Stimulated activated CD8-positive, alpha-beta memory T cell treated with anti-CD3 and anti-CD28 coated beads, Interleukin-7, amount 100 ng/mL, for 4 hours (primary cell): ENCODE measurements at regions not wholly inside any gene's neighbourhood (a gene's known extent, or its start where the extent isn't known, plus 50 kb on each side); places are given as distances from the start of the nearest gene placed in this dataset.

Experiments
- DNase-seq, 2 donors: peaks; one replicate each; pipeline ENCODE4 v3.0.0-alpha.2; 2020; ENCODE audit warnings: low read depth in 2 of 2

DNA sequence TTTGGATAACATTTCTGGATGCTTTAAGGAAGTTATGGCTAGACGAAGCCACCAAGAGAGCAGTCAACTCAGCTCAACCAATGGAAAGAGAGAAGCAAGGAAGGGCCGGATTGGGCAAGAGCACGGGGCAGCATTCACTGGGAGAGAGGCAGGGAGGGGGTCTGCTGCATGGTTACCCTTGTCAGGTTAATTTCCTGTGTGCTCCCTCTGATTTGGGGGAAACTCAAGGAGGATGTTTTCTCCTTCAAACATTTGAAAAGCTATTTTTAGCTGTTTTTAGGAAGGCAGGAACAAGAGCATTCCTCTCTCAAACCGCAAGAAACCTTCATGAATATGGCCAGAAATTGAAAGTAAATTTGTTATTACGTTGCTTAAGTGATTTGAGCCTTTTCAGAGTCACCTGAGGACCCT lies 118.5 kb upstream of the ZFHX3 start:
- DNase-seq, result no peak

DNA sequence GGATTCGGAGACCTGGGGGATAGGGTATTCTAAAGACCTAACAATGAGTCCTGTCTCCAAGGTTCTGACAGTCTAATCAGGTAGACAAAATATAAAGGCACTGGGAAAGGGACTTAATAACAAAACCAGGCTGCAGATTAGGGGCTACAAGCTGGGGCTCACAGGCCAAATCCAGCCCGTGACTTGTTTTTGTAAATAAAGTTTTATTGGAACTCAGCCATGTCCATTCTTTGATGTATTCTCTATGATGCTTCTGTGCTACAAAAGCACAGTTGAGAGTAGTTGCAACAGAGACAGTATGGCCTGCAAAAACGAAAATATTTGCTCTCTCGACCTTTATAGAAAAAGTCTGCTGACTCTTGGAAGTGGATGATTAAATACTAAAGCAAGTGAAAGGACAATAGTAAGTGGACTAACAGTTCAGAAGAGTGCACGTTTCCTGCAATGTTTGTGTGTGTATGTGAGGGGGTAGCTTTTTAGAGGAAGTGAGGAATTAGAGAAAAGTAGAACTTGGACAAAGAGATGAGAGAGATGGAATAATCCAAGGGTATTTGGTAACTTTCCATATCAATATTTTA lies 115.4 kb upstream of the ZFHX3 start:
- no peak for DNase-seq

DNA sequence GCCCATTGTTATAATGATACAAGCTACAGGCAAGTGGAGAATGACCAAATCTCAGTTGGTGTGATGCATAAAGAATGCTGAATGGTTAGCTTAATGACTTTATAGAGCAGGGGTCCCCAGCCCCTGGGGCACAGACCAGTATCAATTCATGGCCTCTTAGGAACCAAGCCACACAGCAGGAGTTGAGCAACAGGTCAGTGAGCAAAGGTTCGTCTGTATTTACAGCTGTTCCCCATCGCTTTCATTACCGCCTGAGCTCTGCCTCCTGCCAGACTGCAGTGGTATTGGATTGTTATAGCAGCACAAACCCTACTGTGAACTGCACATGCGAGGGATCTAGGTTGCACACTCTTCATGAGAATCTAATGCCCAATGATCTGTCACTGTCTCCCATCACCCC lies 114.0 kb upstream of the ZFHX3 start:
- DNase-seq, result no peak

DNA sequence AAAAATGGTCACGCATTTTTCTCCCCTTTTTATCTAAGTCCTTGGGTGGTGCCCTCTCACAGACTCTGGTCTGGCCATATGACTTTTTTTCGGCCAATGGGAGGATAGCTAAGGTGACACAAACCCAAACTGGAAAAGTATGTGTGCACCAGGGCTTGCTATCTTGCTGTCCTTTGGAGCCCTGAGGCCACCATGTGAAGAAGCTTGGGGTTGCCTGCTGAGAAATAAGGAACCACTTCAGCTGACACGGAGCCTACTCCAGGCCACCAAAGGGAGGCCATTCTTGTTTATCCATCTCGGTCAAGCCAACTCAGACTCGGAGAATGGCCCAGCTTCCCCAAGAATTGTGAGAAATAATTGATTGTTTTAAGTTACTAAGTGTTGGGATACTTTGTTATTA lies 111.4 kb upstream of the ZFHX3 start:
- DNase-seq, result no peak

DNA sequence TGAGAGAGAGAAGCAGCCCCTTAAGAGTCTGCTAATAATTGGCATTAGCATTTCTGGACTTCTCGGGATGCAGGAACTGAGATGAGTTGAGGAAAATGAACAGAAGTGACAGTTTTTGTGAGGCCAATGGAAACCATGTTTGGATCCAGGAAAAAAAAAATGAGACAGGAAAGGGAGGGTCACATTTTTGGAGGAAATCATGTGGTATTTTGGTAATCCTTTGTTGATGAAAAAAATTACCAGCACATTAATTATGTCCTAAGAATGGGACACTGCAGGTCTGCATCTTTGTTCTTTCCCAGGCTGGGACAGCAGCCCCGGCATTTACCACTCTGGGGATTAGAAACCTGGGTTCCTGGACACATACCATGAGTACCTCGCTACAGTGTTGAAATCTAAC lies 109.9 kb upstream of the ZFHX3 start:
- no peak for DNase-seq

DNA sequence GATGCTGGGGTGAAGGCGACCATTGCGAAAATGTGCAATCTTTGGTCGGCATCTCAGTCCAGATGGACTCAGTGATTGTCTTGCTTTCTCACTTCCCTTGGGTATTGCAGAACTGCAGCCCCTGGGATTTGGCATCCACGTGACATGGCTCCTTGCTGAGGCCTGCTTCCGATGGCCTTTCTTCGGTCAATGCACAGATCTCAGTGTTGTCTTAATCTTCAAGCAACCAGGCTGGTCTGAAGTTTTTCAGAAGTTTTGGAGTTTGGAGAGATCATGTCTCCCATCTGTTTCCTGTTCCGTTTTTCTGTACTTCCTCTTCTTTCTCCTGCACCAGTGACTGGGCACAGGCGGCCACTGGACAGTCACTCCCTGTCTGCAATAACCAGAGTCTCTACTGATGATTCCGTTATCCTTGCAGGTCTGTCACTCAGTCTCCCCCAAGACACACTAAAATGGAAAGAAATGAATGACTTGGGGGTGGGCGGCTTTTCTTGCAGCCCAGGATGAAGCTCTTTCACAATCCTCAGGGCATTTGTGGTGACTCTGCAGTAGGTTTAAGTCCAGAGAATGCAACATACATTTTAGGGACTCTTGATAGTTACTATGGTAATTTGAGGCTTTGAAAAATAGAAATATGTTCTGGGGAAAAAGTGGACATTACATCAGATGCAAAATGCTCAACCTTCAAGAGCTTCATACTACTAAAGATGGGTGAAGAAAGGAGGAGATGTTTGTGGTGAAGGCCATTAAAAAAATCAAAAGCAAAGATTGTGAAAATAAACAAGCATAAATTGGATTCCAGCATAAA lies 106.3 kb upstream of the ZFHX3 start:
- DNase-seq, result no peak

DNA sequence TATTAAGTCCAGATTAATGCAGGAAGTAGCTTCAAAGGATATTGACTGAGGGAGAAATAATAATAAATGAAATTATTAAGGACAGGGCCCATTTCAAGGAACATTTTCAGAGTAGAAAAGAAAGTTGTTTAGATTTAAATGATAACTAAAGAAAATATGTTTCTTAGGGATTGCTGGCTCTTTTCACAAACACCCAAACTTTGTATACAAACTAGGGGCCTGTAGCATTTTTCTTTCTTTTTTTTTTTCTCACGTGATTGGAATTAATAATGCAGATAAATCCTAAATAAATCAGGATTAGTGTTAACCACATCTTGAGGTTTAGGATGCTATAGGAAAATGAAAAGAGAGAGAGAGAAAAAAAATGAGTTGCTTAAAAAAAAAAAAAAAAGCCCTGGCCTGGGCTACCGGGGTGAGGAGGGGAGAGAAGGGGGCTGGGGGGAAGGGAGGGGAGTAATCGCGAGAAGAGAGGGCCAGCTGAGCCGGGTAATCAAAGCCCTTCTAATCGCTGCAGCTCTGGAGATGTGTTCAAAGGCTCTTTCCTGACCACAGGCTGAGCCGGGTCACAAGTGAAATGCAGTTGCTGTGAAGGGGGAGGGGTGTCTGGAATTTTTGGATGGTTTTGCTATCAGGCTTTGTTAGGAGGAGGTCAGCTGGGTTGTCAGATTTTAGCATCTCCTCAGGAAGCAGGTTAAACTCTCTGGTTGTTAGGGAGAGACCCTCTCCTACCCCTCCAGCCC lies 104.6 kb upstream of the ZFHX3 start:
- DNase-seq, result no peak

DNA sequence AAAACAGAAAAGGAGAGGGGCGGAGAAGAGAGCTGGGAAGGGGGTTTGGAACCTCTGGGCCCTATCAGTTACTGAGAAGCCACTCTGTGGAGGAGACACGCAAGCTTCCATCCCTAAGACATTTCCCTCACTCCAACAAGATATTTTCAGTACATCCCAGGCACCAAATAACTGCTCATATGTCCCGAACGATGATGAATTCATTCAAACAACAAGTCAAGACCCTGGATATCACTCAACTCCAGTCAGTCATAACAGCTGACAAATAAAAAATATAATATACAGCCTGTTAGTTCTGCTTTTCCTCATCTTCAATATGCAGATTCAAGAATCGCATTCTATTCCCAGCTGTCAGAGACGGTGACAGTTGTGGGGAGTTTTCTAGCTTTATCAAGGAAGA lies 104.0 kb upstream of the ZFHX3 start:
- no peak for DNase-seq

DNA sequence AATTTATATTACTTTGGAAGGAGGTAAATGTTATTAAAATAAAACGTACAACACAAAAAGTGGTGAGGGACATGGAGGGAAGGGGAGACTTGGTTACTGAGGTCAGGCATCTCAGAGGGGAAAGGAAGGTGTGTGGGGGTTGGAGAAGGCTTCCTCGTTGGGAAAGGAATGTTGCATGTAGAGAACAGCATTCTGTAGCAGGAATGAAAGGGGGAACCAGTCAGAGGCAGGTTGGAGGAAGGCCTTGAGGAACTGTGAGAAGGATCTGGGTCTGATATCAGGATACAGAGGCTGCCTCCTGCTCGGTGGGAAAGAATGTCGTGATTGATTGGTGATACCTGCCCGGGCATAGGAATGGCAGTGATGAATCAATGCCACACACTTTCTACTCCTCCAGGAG lies 103.3 kb upstream of the ZFHX3 start:
- DNase-seq, result no peak

DNA sequence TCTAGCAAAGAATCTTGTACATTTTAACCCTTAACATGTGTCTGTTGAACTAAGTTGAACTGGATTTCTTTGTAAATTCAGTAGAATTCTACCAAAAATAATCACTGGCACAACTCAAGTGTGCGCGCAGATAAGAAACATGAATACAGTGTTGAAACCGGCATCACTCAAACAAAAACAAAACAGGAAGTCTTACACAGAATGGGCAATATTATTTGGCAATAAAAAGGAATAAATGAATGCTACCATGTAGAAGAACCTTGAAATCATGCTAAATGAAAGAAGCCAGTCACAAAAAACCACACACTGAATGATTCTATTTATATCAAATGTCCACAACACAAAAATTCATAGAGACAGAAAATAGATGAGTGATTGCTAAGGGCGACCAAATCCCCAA lies 102.9 kb upstream of the ZFHX3 start:
- DNase-seq, result no peak

DNA sequence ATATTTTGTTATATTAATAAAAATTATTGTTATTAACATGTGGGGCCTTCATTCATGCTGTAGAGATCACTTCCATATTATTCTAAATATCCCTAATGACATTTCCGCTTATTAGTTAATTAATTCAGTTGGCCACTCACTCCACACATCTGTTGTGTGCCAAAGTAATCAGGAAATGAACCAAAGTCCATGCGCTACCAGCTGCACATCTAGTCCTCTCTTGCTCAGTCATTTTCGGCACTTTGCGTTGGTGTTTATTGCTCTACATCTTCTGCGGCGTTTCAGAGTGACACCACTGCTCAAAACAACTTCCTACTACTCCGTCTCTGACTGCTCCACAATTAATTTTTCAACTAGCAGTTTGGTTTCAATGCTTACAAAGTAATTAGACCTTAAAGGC lies 101.4 kb upstream of the ZFHX3 start:
- DNase-seq, result no peak

DNA sequence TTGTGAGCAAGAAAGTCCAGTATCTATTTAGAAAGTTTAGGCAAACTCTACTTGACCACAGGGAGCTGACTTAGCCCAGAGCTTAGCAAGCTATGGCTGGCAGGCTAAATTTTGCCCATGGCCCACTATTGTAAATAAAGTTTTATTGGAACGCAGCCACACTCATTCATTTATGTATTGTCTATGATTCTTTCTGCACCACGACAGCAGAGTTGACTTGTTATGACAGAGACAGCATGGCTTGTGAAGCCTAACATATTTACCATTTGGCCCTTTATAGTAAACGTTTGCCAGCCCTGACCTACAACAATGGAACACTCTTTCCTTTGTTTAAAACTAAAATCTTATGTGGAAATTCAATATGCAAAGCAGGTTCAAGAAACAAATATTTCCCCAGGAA lies 100.0 kb upstream of the ZFHX3 start:
- no peak for DNase-seq

DNA sequence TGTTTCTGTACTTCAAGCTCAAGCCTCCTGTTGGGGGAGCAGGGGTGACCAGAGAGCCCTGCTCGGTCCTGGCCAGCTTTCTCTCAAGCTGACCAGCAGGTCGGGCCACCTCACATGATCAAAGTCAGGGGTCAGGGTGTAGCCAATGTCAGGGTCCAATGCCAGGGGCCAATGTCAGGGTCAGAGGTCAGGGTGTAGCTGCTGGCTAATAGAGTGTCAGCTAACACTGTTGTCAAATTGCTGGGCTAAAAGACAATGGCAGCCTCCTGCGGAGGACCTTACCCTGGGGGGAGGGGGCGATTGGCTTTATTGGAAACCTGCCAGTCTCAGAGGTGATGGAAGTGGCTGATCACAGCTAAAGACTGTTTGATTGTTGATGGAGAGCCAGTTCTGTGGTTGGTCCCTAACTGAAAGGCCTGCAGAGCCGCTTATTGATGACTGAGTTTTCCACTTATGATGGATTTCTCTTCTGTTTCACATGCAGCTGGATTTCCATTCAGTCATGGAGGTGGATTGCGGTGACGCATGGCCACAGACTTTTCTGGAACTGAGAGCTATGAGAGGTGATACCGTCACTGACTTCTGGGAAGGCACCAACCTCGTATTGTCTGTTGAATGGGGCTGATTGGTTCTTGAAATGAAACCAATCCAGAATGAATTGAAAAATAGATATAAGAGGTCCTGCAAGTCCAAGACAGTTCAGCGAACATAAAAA lies 97.4 kb upstream of the ZFHX3 start:
- no peak for DNase-seq

DNA sequence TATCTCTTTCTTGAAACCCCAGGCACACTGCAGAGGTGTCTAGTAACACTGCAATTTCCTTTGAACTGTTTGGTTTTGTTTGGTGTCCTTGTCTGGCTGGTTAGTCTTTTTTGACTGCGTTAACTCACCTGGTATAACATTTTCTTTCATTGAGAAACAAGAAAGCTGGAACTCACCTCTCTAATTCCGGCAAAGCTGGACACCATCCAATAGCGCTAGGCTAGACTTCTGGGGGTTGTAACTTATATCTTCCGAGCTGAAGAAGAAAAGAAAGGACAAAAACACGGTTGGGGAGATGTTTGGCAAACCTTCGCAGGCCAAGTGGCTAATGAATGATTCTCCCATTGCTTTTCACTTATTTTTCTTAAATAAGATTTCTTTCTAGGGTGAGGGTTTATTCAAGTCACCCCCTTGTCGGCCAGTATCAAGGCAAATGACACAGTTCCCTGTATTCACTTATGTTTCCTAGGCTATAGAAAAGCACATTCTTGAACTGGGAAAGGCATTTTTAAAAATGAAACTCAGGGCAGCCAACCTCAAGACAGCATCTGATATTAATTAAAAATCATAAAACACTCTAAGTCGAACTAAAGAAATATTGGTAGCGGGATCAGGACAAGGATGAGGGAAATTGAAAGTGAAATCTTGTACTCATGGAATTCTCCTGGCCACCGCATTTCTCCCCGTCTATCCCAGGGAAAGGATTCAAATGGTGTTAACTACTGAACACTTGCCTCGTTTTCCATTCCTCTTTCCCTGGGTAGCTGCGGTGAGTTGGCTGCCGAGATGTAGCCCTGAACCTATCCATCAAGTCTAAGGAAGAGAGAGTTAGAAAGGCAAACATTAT lies 95.9 kb upstream of the ZFHX3 start:
- DNase-seq, result no peak

DNA sequence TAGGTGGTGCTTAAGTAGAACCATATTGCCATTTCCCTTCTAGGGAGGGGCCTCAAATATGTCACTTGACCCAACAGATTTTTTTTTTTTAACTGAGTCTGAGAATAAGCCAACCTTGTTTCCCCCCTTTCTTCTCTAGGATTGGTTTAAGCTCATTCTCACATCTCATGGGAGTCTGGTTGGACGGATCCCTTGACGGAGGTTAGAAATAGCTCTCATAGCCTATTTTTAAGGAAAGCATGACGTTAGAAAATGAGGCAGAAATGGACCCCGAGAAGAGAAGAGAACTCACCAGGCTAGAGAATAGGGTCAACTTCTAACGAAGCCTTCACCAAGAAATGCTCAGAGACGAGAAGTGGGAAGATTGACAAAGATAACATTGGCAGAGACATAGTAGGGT lies 95.1 kb upstream of the ZFHX3 start:
- DNase-seq, result no peak

DNA sequence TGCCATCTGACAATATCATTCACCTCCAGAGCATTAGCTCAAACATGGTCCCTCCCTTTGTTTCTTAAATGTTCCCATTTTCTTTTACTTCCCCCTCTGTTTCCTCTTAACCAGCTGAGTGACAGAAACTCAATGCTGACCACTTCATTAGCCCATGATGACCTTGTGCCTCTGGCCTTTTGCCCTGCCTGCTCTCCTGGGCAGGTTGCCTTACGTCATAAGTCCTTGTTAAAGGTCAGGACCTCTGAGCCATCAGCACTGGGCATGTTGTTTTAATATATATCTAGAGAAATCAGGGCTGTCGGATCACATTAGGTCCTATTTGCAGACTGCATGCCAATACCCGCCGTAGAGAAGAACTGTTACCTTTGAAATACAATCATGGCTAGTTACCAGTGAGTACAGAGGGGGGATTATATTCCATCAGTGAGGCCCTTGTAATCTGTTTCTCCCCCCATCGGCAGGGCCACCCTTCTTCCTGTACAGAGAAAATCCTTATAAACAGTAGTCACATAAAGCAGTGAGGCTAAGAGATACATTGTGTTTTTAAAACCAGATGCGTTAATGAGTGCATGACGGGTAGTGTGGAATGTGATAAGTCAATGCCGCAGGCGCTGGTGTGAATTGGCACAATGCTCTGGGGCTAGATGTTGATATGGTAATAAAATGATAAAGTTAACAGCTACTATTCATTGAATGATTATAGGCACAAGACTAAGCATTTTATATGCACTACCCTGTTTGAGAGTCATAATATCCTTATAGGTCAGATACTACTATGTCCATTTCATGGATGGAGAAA lies 94.3 kb upstream of the ZFHX3 start:
- DNase-seq, result no peak

DNA sequence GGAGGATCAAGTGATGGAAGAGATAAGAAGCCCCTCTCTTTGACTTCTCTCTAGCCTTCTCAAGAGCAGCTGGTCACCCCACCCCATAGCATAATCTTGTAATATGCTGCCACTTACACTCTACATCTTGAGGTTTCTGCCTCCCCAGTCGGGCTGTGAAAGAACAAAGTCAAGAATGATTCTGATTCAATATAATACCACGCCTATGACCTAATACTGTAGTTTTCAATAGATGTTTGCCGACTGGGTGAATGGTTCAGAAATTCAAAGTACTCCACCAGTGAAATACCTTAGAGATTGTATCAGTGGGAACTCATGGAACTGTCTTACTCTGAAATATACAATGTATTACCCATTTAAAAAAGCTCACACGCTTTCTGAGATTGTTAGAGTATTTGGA lies 93.0 kb upstream of the ZFHX3 start:
- DNase-seq, result no peak

DNA sequence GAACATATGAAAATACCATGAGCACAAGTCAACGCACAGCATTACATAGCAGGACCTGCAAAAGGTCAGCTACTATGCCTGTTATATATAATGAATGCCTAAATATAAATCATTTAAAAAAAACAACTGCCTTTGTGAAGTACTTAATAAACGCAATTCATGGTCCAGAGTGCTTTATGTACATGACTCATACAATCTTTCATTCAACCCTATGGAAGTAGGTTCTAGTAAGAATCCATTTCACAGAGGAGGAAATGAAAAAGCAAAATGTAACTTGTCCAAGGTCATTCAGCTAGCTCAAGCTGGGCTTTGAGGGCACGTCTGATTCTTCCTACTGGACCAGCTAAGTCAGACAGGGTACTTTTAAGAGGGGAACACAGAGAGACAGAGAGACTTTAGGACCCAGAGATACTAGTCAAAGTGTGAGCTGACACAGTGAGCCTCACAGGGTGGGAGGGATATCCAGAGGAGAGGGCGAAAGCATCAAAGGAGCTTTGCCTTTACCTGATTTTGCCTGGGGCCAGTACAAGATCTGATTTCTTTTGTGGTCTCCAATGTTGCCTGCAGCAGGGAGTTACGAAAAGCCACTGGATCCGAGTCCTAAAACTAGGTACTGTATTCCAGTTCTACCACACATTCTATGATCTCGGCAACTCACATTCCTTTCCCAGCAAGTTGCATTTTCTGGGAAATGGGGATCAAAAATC lies 83.4 kb upstream of the ZFHX3 start:
- DNase-seq, result no peak

DNA sequence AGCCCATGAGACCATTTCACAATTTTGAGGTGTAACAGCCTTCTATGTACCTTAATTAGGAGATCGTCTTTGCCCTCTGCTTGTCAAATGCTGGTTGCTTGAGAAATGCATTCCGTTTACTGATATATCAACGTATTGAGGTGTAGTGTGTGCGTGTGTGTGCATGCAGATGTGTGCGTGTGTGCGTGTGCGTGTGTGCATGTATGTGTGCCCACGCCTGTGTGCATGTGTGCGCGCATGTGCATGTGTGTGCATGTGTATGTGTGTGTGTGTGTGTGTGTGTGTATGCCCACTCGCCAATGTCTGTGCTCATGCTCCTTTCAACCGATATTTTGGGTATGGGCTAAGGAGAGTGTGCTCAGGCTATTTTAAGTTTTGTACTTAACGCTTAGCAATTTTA lies 81.5 kb upstream of the ZFHX3 start:
- DNase-seq, result no peak

DNA sequence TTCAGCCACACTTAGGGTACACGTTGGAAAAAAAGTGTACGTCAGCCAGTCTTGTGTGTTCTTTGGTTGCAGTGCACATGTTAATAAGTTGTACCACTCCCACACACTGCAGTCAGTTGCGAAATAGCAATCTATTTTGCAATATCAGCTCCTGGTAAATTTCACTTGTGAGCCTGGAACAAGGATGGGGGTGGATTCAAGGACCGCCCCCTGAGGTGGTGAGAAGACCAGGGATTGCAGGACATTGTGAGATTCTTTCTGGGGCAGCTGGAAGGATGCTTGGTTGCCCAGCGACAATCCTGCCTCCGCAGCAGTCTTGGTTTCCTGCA lies 78.6 kb upstream of the ZFHX3 start:
- DNase-seq, result no peak
